Activated CD4-positive, CD25-positive, alpha-beta regulatory T cell treated with anti-CD3 and anti-CD28 coated beads, Interleukin-2, amount 50 U/mL, for 16 hours (primary cell): ENCODE measurements at regions not wholly inside any gene's neighbourhood (a gene's known extent, or its start where the extent isn't known, plus 50 kb on each side); places are given as distances from the start of the nearest gene placed in this dataset.

Experiments
- DNase-seq: peaks from one replicate; pipeline ENCODE4 v3.0.0-alpha.2; 2020; ENCODE audit warnings: low read depth, low spot score

DNA sequence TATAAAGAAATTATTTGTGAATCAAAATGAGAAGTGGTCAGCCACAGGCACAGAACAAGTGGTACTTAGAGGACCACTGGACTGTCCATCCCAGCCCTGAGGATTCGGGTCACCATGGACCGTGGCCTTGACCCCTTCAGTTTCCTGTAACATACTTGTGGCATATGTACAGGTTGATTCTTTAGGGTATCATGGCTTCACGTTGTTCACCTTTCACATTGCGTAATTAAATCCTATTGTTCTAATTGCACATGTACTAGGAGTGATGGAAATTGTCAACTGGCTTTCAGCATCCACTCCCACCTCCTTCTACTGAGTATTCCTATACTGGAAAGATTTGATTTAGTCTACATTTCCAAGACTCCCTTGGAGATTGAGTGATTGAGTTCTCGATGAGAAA is 148.3 kb upstream of the GJB5 start:
- DNase-seq: no peak

GRCh38 chr1:34610063-34610462 is 144.8 kb upstream of the GJB5 start:
- no peak for DNase-seq

DNA sequence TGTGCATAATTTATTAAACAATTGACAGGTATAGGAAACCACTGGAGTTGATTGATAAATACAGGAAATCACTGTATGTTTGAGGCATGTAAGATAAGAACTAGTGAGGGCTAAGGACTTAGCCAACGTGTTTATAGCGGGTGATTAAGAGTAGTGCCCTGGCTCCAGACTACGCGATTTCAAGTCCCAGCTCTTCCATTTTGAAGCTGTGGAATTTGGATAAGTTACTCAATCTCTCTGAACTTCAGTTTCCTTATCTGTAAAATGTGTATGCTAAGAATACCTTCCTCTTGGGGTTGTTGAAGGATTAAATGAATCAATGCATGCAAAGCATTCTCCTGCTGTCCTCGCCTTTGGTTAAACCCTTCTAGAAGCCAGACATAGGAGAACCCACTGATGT is 143.3 kb upstream of the GJB5 start:
- no peak for DNase-seq

GRCh38 chr1:34612091-34612827 is 142.6 kb upstream of the GJB5 start:
- DNase-seq: no peak

DNA sequence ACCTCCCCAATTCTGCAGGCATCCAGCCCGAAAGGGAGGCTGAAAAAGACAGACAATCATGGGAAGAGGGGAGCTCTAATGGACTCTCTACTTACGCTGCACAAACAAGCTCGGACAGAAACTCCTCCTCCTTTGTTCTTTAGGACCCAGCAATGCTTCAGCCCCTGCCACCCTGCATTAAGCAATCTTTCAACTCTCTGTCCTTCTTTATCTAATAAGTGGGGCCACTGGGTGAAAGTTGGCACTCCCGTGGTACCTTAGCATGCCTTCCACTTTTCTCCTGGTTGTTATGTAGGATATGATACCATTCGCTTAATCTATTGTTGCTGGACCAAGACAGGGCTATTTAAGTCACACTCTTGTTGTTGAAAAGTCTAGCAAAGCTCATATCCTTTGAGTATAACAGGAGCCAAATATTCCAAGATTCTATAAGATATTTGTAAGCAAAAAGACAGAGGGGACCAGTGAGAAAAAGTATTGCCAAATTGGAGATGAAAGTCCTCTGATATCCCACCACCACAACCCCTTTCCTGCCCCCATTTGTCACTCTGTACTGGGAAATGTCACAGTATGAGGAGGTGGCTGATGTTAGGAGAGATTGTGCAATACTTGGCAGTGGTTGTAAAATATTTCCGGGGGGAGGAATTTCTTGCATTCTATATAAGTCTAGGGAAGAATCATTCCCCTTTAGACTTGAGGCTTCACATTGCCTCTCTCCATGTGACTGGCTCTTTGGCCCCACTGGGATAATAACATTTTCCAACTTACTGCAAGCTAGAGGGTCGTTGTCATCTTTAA is 137.3 kb upstream of the GJB5 start:
- no peak for DNase-seq

- no peak for DNase-seq
Observed at GRCh38 chr1:34618381-34618780, 136.5 kb upstream of the GJB5 start.

GRCh38 chr1:34619256-34619655 is 135.6 kb upstream of the GJB5 start:
- no peak for DNase-seq

GRCh38 chr1:34621916-34622315 is 132.9 kb upstream of the GJB5 start:
- no peak for DNase-seq

- no peak for DNase-seq
Observed at GRCh38 chr1:34625521-34626015, 129.3 kb upstream of the GJB5 start.

DNA sequence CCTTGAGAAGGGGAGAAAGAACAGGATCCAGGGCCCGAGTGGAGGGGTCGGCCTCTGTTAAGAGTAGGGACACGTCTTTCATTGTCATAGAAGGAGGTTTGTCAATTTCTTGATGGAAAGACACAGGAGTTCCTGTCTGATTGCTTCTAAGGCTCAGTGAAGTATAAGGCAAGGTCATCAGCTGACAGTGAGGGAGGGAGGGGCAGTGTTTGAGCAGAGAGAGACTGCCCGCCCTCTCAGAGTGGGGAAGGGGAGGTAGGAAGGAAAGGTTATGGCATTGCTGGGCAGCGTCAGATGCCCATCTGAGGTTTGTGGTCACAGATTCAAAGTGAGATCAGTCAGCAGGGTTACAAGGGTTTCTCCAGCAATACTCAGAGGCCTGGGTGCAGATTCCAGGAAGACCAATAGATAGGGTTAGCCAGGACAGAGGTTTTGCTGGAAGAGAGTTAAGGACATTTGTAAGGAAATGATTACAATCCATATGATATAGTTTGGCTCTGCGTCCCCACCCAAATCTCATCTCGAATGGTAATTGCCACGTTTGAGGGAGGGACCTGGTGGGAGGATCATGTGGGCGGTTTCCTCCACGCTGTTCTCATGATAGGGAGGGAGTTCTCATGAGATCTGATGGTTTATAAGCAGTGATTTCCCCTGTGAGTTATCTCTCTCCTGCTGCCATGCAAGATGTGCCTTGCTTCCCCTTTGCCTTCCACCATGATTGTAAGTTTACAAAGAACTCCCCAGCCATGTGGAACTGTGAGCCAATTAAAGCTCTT is 127.2 kb upstream of the GJB5 start:
- DNase-seq: no peak

DNA sequence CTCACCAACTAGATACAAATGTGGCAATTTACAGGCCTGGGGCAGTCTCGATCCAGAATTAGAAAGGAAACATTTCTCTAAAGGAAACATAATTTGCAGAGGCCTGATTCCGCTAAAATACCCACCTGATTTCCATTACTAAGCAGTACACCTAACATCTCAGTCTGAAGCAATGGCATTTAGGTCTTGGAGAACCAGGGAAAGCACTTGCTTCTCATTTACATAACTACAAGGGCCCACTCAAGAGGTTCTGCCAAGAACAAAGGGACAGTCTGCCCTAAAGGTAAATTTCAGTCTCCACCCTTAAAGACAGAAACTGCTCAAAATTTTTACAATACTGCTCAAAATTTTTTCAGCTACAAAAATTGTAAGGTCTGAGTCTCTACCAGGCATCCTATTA is 123.7 kb upstream of the GJB5 start:
- DNase-seq: no peak

DNA sequence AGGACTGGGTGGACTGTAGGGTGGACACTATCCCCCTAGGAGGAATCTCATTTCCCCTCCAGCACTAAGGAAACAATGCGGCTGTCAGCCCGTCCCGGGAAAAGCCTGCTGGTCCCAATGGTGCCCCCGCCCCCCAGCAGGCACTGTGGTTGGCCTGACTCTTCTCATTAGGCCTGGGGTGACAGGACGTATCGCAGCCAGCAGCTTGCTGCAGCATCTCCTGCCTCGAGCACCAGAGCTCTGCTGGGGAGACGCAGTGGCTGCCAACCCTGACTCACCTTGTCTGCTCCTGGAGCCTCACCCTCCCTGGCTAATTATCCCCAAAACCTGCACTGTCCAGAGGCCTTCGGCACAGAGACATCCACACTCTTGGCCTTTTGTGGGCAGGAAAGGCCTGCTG is 115.1 kb upstream of the GJB5 start:
- DNase-seq: no peak

DNA sequence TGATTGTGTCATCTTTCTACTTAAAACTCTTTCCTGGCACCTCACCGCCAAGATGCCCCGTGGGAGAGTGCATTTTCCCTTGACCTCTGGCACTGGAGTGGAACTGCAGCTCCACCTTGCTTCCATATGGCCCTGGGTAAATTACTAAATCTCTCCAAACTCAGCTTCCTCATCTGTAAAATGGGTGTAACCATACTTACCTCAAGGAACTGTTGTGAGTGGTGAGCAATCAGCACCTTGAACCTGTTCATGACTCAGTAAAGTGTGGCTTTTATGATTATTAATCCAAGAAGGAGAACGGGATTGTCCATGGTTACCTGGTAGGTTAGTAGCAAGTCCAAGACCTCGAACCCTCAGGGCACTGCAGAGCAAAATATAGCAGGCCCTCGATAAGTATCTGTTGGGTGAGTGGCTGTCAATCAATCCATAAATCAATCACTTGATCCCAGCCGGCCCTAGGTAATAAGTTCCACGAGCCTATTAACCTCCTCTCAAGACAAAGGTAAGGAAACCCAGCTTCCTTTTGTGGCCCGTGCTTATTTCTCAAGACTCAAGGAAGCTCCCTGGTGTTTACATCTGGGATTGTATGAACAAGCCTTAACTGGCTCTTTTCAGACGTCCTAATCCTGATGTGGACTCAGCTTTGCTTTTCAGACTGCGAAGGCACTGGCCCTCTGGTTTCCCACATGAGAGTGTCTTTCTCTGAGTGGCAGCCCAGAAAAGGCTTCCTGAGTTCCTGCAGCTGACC is 114.0 kb upstream of the GJB5 start:
- no peak for DNase-seq

DNA sequence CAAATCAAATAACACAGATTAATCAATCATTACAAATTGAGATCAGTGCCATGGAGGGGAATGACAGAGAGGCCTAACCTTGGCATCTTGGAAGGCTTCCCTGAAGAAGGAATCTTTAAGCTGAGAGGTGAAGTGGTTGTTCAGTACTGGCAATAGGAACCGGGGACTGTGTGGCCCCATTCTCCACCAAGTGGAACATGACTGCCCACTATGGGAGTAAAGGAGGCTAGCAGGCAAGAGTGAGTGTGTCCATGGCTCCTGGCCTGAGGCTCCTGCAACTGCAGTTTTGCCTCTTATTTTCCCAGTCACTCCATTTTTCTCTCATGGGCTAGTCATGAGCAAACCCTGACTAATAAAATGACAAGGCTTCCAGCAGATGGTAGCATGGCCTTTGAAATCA is 112.2 kb upstream of the GJB5 start:
- no peak for DNase-seq

GRCh38 chr1:34645109-34645688 is 109.6 kb upstream of the GJB5 start:
- no peak for DNase-seq

GRCh38 chr1:34645919-34646318 is 108.9 kb upstream of the GJB5 start:
- no peak for DNase-seq

- no peak for DNase-seq
Observed at GRCh38 chr1:34648501-34648900, 106.3 kb upstream of the GJB5 start.

DNA sequence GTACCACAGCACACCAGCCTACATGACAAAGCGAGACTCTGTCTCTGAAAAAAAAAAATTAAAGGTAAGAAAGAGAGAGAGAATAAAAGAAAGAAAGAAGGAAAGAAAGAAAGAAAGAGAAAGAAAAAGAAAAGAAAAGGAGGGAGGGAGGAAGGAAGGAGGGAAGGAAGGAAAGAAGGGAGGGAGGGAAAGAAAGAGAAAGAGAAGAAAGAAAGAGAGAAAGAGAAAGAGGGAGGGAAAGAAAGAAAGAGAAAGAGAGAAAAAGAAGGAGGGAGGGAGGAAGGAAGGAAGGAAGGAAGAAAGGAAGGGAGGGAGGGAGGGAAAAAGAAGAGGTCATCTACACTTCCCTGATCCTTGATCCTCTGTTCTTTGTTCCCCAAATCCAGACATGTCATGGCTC is 104.8 kb upstream of the GJB5 start:
- no peak for DNase-seq

- DNase-seq: no peak
Observed at GRCh38 chr1:34650800-34651199, 104.0 kb upstream of the GJB5 start.

GRCh38 chr1:34653110-34653509 is 101.7 kb upstream of the GJB5 start:
- no peak for DNase-seq

DNA sequence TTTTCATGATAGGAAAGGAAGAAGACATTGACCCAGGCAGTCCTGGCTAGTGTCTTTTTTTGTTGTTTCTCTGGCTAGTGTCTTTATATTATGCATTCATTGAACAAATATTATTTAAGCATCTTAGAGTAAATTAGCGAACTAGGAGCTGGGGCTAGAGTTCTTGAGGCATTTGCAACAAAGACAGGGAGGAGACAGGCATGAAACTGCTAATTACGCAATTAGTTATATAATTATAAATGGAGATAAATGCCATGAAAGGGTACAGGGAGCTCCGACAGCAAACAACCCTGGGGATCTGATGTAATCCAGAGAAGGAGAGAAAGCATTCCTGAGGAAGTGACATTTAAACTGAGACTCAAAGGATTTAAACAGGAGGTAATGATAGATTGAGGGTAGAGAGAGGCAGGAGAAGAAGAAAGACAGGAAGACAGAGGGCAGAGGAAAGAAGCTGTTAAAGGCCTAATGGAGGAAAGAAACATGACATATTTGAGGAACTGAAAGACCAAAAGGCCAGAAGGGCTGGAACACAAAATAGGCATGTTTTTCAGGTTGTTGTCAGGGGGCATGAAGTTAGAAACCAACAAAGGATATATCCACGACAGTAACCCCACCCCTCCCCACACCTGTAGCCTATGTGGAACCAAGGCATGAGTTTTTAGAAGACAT is 99.5 kb upstream of the GJB5 start:
- no peak for DNase-seq
